ENCODE measurements at regions not wholly inside any gene's neighbourhood (a gene's known extent, or its start where the extent isn't known, plus 50 kb on each side); places are given as distances from the start of the nearest gene placed in this dataset.
"Not testable (repeated sequence)": the region's sequence is repeated elsewhere in the genome, so short reads cannot be mapped to it uniquely, and the experiment has no call there.

DNA sequence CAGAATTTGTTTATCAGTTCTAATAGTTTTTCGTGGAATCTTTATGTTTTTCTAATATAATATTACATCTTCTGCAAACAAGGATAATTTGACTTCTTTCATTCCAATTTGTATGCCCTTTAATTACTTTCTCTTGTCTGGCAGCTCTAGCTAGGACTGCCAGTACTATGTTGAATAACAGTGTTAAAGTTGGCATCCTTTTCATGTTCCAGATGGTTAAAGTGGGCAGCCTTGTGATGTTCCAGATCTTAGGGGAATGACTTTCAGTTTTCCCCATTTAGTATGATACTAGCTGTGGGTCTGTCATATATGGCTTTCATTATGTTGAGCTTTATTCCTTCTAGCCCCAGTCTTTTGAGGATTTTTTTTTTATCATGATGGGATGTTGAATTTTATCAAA, 220.6 kb upstream of the WDFY3 start:
- Histone ChIP-seq H3K4me3 (ENCODE audit: extremely low read depth, insufficient read depth, low read length, poor library complexity, severe bottlenecking) (no peak overlapping the region), H3K4me1 (ENCODE audit: control insufficient read depth, insufficient read depth, low read length, poor library complexity, severe bottlenecking) (no peaks in the 10 kb centered on the region), H3K9me3 (ENCODE audit: control insufficient read depth, low read length) (no peaks in the 10 kb centered on the region), H3K27ac (ENCODE audit: low read depth, low read length, severe bottlenecking) (no peak overlapping the region), H3K36me3 (ENCODE audit: control insufficient read depth, insufficient read depth, low read length) (no peaks in the 10 kb centered on the region)
- no CpG with 5 or more reads among the region's 1 CpG for WGBS, 2 experiments (ENCODE audit: insufficient coverage in 2 of 2)

DNA sequence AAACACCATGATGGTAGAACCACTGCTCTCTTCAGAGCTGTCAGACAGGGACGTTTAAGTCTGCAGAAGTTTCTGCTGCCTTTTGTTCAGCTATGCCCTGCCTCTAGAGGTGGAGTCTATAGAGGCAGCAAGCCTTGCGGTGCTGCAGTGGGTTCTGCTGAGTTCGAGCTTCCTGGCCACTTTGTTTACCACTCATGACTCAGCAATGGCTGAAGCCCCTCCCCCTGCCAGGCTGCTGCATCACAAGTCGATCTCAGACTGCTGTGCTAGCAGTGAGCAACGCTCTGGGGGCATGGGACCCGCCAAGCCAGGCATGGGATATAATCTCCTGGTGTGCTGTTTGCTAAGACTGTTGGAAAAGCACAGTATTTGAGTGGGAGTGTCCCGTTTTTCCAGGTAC, 229.5 kb upstream of the WDFY3 start:
- not testable (repeated sequence) for H3K4me1 ChIP-seq (ENCODE audit: control insufficient read depth, insufficient read depth, low read length, poor library complexity, severe bottlenecking); H3K4me3 ChIP-seq (ENCODE audit: extremely low read depth, insufficient read depth, low read length, poor library complexity, severe bottlenecking); H3K27ac ChIP-seq (ENCODE audit: low read depth, low read length, severe bottlenecking); H3K36me3 ChIP-seq (ENCODE audit: control insufficient read depth, insufficient read depth, low read length); H3K9me3 ChIP-seq (ENCODE audit: control insufficient read depth, low read length)
- WGBS, 2 experiments (ENCODE audit: insufficient coverage in 2 of 2): 78 to 93% methylated on average over 5 to 7 of the region's 7 CpGs

DNA sequence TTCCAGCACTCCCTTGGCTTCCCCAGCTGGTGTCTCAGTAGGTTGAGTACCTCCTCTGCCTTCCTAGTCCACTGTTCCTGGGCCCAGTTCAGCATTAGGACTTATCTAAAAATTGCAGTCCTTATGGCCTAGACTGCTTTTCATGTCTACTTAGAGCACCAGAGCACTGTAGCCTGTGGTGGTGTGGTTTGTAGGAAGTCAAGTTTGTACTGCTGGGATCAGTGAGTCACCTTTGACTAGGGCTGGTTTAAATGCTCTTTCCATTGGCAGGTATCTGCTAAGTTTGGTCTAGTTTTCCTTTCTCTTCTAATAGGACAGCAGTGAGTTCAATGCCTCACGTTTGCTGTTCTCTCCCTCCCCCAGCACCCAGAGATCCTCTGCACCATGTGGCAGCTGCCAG, 233.6 kb upstream of the WDFY3 start:
- Histone ChIP-seq H3K27ac (ENCODE audit: low read depth, low read length, severe bottlenecking) (no peak overlapping the region), H3K36me3 (ENCODE audit: control insufficient read depth, insufficient read depth, low read length) (no peaks in the 10 kb centered on the region), H3K4me3 (ENCODE audit: extremely low read depth, insufficient read depth, low read length, poor library complexity, severe bottlenecking) (no peak overlapping the region), H3K4me1 (ENCODE audit: control insufficient read depth, insufficient read depth, low read length, poor library complexity, severe bottlenecking) (no peaks in the 10 kb centered on the region), H3K9me3 (ENCODE audit: control insufficient read depth, low read length) (peaks cover 5% of the 10 kb centered on the region)
- no CpG with 5 or more reads among the region's 1 CpG for WGBS, 2 experiments (ENCODE audit: insufficient coverage in 2 of 2)

DNA sequence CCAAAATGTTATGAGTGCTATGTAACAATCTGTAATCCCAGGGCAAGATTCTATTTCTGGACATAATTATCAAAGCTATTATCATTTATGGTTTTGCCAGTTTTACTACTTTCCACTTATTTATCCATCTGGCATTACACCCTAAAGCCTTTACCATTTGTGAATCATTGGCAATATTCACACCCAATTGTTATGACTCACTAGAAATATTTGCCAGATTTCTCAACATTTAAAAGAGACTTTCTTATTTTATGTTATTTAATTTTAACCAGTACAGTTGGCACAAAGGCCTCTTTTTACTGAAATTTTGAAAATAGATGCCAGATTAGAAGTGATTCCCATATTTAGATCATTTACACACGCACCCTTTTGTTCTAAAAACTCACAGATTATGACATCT, 242.7 kb upstream of the WDFY3 start:
- H3K4me1 ChIP-seq (ENCODE audit: control insufficient read depth, insufficient read depth, low read length, poor library complexity, severe bottlenecking): no peaks in the 10 kb centered on the region
- H3K4me3 ChIP-seq (ENCODE audit: extremely low read depth, insufficient read depth, low read length, poor library complexity, severe bottlenecking): no peak overlapping the region
- H3K27ac ChIP-seq (ENCODE audit: low read depth, low read length, severe bottlenecking): no peak overlapping the region
- no CpG with 5 or more reads among the region's 1 CpG for WGBS, 2 experiments (ENCODE audit: insufficient coverage in 2 of 2)
- no peaks in the 10 kb centered on the region for H3K9me3 ChIP-seq (ENCODE audit: control insufficient read depth, low read length)
- no peaks in the 10 kb centered on the region for H3K36me3 ChIP-seq (ENCODE audit: control insufficient read depth, insufficient read depth, low read length)

DNA sequence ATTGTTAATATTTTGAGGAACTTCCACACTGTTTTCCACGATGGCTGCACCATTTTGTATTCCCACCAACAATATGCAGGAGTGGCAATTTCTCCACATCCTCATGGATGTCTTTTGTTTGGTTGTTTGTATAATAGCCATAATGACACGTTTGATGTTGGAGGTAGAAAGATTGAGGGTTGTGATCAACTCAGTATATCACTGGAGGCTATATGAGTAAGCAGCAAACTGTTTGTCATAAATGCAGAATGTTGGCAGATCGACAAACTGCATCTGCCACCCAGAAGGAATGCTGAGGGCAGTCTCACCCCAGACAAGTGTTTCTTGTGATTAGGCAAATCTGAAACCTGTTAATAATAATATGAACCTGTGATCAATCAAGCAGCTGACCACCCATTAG, 243.9 kb upstream of the WDFY3 start:
- Histone ChIP-seq H3K9me3 (ENCODE audit: control insufficient read depth, low read length) (no peaks in the 10 kb centered on the region), H3K36me3 (ENCODE audit: control insufficient read depth, insufficient read depth, low read length) (no peaks in the 10 kb centered on the region), H3K4me1 (ENCODE audit: control insufficient read depth, insufficient read depth, low read length, poor library complexity, severe bottlenecking) (no peaks in the 10 kb centered on the region), H3K4me3 (ENCODE audit: extremely low read depth, insufficient read depth, low read length, poor library complexity, severe bottlenecking) (no peak overlapping the region), H3K27ac (ENCODE audit: low read depth, low read length, severe bottlenecking) (no peak overlapping the region)
- 63 to 66% methylated on average over 1 to 2 of the region's 3 CpGs for WGBS, 2 experiments (ENCODE audit: insufficient coverage in 2 of 2)

DNA sequence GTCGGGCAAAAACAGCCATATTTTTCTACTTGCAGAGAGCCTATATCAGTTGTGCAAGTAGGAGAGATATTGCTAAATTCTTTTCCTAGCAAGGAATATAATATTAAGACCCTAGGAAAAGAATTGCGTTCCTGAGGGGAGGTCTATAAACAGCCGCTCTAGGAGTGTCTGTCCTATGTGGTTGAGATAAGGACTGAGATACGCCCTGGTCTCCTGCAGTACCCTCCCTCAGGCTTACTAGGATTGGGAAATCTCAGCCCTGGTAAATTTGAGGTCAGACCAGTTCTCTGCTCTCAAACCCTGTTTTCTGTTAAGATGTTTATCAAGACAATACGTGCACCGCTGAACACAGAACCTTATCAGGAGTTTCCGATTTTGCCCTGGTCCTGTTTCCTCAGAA, 250.1 kb upstream of the WDFY3 start:
- H3K9me3 ChIP-seq (ENCODE audit: control insufficient read depth, low read length): peaks cover 36% of the 10 kb centered on the region
- 91 to 100% methylated on average over 3 to 4 of the region's 7 CpGs for WGBS, 2 experiments (ENCODE audit: insufficient coverage in 2 of 2)
- H3K4me3 ChIP-seq (ENCODE audit: extremely low read depth, insufficient read depth, low read length, poor library complexity, severe bottlenecking); H3K4me1 ChIP-seq (ENCODE audit: control insufficient read depth, insufficient read depth, low read length, poor library complexity, severe bottlenecking); H3K36me3 ChIP-seq (ENCODE audit: control insufficient read depth, insufficient read depth, low read length); H3K27ac ChIP-seq (ENCODE audit: low read depth, low read length, severe bottlenecking): not testable (repeated sequence)

DNA sequence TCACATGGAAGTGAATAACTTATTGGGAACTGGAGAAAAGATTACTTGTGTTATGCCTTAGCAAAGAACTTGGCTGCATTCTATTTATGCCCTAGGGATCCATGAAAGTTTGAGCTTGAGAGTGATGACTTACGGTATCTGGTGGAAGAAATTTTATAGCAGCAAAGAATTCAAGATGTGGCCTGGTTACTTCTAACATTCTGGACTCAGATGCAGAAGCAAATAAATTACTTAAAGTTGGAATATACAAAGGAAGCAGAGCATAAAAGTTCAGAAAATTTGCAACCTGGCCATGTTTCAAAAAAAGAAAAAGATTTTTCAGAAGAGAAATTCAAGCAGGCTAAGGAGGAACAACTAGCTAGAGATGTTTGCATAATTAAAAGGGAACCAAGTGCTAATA, 252.3 kb upstream of the WDFY3 start:
- Histone ChIP-seq H3K36me3 (ENCODE audit: control insufficient read depth, insufficient read depth, low read length) (no peaks in the 10 kb centered on the region), H3K9me3 (ENCODE audit: control insufficient read depth, low read length) (peaks cover 36% of the 10 kb centered on the region), H3K4me1 (ENCODE audit: control insufficient read depth, insufficient read depth, low read length, poor library complexity, severe bottlenecking) (no peaks in the 10 kb centered on the region), H3K4me3 (ENCODE audit: extremely low read depth, insufficient read depth, low read length, poor library complexity, severe bottlenecking) (no peak overlapping the region), H3K27ac (ENCODE audit: low read depth, low read length, severe bottlenecking) (no peak overlapping the region)
- WGBS, 2 experiments (ENCODE audit: insufficient coverage in 2 of 2): 100% methylated on average over 1 of the region's 1 CpG; no CpG with 5 or more reads in 1 of the 2 experiments

DNA sequence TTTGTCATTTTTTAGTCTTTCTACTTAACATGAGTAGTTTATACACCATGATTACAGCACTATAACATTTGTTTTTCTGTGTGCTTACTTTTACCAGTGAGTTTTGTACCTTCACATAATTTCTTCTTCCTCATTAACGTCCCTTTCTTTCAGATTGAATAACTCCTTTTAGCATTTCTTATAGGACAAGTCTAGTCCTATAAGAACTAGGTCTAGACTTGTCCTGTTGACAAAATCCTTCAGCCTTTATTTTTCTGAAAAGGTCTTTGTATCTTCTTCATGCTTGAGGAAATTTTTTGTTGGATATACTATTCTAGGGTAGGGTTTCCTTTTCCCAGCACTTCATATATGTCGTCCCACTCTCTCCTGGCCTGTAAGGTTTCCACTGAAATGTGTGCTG, 253.3 kb upstream of the ARHGAP24 start:
- peaks cover 30% of the 10 kb centered on the region for H3K9me3 ChIP-seq (ENCODE audit: control insufficient read depth, low read length)
- no peaks in the 10 kb centered on the region for H3K4me1 ChIP-seq (ENCODE audit: control insufficient read depth, insufficient read depth, low read length, poor library complexity, severe bottlenecking)
- WGBS, 2 experiments (ENCODE audit: insufficient coverage in 2 of 2): 83% methylated on average over 1 of the region's 2 CpGs; no CpG with 5 or more reads in 1 of the 2 experiments
- no peak overlapping the region for H3K27ac ChIP-seq (ENCODE audit: low read depth, low read length, severe bottlenecking)
- H3K4me3 ChIP-seq (ENCODE audit: extremely low read depth, insufficient read depth, low read length, poor library complexity, severe bottlenecking): no peak overlapping the region
- no peaks in the 10 kb centered on the region for H3K36me3 ChIP-seq (ENCODE audit: control insufficient read depth, insufficient read depth, low read length)

DNA sequence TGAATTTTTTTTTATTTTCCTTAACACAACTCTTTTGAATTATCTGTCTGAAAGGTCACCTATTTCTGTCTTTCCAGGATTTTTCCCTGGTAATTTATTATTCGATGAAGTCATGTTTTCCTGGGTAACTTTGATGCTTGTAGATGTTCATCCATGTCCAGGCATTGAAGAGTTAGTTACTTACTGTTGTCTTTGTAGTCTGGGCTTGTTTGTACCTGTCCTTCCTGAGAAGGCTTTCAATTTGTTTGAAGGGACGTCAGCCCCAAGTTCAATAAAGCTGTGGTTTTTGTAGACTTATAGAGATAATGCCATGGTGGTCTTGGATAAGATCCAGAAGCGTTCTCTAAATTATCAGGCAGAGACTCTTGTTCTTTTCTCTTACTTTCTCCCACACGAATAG, 252.4 kb upstream of the ARHGAP24 start:
- H3K4me3 ChIP-seq (ENCODE audit: extremely low read depth, insufficient read depth, low read length, poor library complexity, severe bottlenecking): no peak overlapping the region
- no peaks in the 10 kb centered on the region for H3K4me1 ChIP-seq (ENCODE audit: control insufficient read depth, insufficient read depth, low read length, poor library complexity, severe bottlenecking)
- WGBS, 2 experiments (ENCODE audit: insufficient coverage in 2 of 2): 70 to 80% methylated on average over 1 to 3 of the region's 4 CpGs
- H3K36me3 ChIP-seq (ENCODE audit: control insufficient read depth, insufficient read depth, low read length): no peaks in the 10 kb centered on the region
- H3K9me3 ChIP-seq (ENCODE audit: control insufficient read depth, low read length): peaks cover 21% of the 10 kb centered on the region
- H3K27ac ChIP-seq (ENCODE audit: low read depth, low read length, severe bottlenecking): no peak overlapping the region

DNA sequence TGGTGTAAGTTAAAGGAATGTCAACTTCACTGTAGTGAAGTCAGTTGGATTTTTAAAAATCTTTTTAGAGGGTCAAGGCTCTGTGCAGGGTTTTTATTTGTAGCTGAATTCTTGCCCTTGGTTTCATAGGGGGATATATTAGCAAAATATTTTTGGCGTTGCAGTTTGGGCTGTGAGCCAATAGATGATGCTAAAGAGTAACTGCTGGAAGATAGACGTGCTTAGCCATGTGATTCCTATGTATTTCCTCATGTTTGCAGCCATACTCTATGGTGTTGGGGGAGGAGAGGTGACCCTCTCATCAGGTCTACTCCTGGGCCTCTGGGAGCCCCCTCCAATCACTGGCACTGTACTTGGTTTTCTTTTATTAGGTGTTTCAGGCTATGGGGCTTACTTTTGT, 246.7 kb upstream of the ARHGAP24 start:
- 64 to 74% methylated on average over 2 of the region's 2 CpGs for WGBS, 2 experiments (ENCODE audit: insufficient coverage in 2 of 2)
- no peaks in the 10 kb centered on the region for H3K4me1 ChIP-seq (ENCODE audit: control insufficient read depth, insufficient read depth, low read length, poor library complexity, severe bottlenecking)
- H3K27ac ChIP-seq (ENCODE audit: low read depth, low read length, severe bottlenecking): no peak overlapping the region
- no peak overlapping the region for H3K4me3 ChIP-seq (ENCODE audit: extremely low read depth, insufficient read depth, low read length, poor library complexity, severe bottlenecking)
- H3K9me3 ChIP-seq (ENCODE audit: control insufficient read depth, low read length): no peaks in the 10 kb centered on the region
- no peaks in the 10 kb centered on the region for H3K36me3 ChIP-seq (ENCODE audit: control insufficient read depth, insufficient read depth, low read length)

DNA sequence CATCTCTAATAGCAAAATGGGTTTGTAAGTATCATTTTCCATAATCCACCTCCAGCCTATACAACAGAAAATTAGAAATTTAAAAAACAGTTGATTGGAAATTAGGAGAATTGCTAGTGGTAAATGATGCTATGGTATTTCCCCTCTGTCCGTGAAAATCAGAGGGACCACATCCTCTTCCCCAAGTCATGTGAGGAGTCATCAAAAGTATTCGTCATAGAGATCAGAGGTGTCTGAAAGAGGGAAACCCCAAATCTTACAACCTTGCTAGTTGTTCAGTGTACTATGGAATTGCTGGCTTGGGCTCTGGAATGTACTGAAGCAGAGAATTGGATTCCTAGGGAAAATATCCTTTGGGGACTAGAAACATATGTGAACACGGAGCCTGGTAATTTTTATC, 241.4 kb upstream of the ARHGAP24 start:
- WGBS, 2 experiments (ENCODE audit: insufficient coverage in 2 of 2): 79 to 100% methylated on average over 1 to 3 of the region's 3 CpGs
- Histone ChIP-seq H3K4me1 (ENCODE audit: control insufficient read depth, insufficient read depth, low read length, poor library complexity, severe bottlenecking) (no peaks in the 10 kb centered on the region), H3K4me3 (ENCODE audit: extremely low read depth, insufficient read depth, low read length, poor library complexity, severe bottlenecking) (no peak overlapping the region)

DNA sequence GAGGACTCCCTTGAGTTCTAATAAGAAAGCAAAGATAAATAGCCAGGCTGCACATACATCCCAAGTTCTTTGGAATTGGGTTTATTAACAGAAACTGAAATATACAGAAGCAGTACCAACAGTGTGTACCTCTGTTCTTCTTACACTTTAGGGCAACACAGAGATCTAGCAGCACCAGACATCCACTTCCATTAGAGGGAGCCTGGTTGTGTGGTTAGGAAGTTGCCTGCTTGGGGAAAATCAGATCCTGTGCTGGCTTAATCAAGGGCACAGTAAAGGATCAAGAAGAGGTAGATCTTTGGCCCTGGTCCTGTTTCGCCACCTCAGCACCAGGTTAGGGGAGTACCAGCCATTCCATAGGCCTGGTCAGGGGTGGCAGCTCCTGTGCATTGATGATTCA, 231.1 kb upstream of the ARHGAP24 start:
- H3K4me1 ChIP-seq (ENCODE audit: control insufficient read depth, insufficient read depth, low read length, poor library complexity, severe bottlenecking): no peaks in the 10 kb centered on the region
- WGBS, 2 experiments (ENCODE audit: insufficient coverage in 2 of 2): 63 to 100% methylated on average over 1 of the region's 1 CpG
- no peaks in the 10 kb centered on the region for H3K9me3 ChIP-seq (ENCODE audit: control insufficient read depth, low read length)

More for the DNA sequence above, 241.4 kb upstream of the ARHGAP24 start:
- H3K27ac ChIP-seq (ENCODE audit: low read depth, low read length, severe bottlenecking): no peak overlapping the region
- H3K9me3 ChIP-seq (ENCODE audit: control insufficient read depth, low read length): no peaks in the 10 kb centered on the region
- H3K36me3 ChIP-seq (ENCODE audit: control insufficient read depth, insufficient read depth, low read length): no peaks in the 10 kb centered on the region

More for the DNA sequence above, 231.1 kb upstream of the ARHGAP24 start:
- no peaks in the 10 kb centered on the region for H3K36me3 ChIP-seq (ENCODE audit: control insufficient read depth, insufficient read depth, low read length)
- H3K27ac ChIP-seq (ENCODE audit: low read depth, low read length, severe bottlenecking): no peak overlapping the region
- no peak overlapping the region for H3K4me3 ChIP-seq (ENCODE audit: extremely low read depth, insufficient read depth, low read length, poor library complexity, severe bottlenecking)
